ENCODE measurements at regions not wholly inside any gene's neighbourhood (a gene's known extent, or its start where the extent isn't known, plus 50 kb on each side); places are given as distances from the start of the nearest gene placed in this dataset.

- TF ChIP-seq CTCF (IDR thresholded peaks at IDR 0.05): no peak
- TF ChIP-seq EZH2 (IDR thresholded peaks at IDR 0.05; ENCODE audit: borderline replicate concordance, insufficient read depth, low read depth, low read length, poor library complexity, severe bottlenecking): no peak
Observed at GRCh38 chrX:132565273-132565672, 76.4 kb upstream of the MBNL3 start.

Measured in B cell (primary cell).